Fibroblast of pulmonary artery (primary cell): ENCODE measurements at regions not wholly inside any gene's neighbourhood (a gene's known extent, or its start where the extent isn't known, plus 50 kb on each side); places are given as distances from the start of the nearest gene placed in this dataset.

ENCODE experiments used
- DNase-seq: peaks from one replicate; pipeline ENCODE4 v3.0.0-alpha.2; 2010; ENCODE audit warnings: low read depth
- H3K4me3 ChIP-seq: replicated peaks from 2 replicates; pipeline ENCODE4 v1.5.1; 2011; ENCODE audit warnings: low read depth, mild to moderate bottlenecking, control low read depth, low read length, moderate library complexity
- TF ChIP-seq, protein P1 (sequence below): IDR thresholded peaks from 2 replicates; pipeline ENCODE4 v1.5.1; 2011; ENCODE audit warnings: mild to moderate bottlenecking, control low read depth, low read length, inconsistent platforms; ENCODE audit errors: missing control alignments

DNA sequence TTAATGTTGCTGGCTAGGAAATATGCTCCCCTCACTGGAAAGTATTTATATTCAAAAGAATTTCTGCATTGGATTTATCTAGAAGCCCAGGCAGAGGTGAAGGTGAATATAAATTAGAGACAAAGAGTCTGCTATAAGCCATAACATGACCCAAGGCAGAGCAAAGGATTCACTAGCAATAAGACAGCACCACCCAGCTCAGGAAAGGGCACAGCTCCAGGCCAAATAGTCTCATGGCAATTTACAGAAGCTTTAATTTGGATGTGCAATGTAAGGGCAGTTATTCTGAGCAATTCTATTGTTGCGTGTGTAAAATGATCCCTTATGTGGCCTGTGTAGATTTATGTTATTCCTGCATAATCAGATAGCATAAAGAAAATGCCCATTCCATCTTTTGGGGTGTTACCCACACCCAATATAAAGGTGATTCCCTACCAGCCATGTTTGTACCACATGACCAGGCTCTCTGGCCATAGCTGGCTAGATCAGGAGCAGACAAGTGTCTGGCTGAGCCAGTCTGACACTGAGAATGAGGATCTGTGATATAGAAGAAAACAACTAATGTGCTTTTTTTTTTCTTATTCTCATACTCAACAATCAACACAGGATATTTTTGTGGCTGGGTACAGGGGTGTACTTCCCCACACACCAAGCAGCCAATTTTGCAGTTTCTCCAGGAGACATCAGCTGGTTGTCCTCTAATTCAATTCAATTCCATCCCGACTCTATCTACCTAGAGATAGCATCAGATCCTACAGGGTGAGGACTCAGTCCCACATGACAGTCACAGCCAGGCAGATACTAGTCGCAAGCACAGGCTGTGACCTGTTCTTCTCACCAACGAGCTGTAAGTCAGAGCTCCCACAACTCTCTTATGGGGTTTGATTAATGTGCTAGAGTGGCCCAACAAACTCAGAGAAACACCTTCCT lies 181.4 kb downstream of the KCTD15 start:
- DNase-seq, result no peak
- TF ChIP-seq, protein P1, sequence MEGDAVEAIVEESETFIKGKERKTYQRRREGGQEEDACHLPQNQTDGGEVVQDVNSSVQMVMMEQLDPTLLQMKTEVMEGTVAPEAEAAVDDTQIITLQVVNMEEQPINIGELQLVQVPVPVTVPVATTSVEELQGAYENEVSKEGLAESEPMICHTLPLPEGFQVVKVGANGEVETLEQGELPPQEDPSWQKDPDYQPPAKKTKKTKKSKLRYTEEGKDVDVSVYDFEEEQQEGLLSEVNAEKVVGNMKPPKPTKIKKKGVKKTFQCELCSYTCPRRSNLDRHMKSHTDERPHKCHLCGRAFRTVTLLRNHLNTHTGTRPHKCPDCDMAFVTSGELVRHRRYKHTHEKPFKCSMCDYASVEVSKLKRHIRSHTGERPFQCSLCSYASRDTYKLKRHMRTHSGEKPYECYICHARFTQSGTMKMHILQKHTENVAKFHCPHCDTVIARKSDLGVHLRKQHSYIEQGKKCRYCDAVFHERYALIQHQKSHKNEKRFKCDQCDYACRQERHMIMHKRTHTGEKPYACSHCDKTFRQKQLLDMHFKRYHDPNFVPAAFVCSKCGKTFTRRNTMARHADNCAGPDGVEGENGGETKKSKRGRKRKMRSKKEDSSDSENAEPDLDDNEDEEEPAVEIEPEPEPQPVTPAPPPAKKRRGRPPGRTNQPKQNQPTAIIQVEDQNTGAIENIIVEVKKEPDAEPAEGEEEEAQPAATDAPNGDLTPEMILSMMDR, result no peak
- H3K4me3 ChIP-seq, result no peak overlapping the region

DNA sequence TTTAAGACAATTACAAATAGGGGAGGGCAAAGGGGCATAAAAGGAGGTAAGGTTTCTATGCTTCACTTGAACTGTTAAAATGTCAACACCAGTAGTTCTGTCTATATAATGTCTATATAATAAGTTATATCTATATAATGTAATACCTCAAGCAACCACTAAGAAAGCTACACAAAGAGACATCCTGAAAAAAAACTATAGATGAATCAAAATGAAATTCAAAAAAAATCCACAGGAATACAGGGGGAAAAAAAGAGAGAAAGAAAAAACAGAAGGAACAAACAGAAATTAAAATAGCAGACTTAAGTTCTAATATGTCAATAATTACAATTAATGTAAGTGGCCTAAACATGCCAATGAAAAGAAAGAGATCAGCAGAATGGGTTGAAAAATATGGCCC lies 186.0 kb downstream of the KCTD15 start:
- TF ChIP-seq, protein P1, result no peak
- no peak overlapping the region for H3K4me3 ChIP-seq
- DNase-seq, result no peak

- no peak for DNase-seq
- TF ChIP-seq, protein P1, result no peak
- no peak overlapping the region for H3K4me3 ChIP-seq
Observed at GRCh38 chr19:33988601-33989000, 183.7 kb upstream of the LSM14A start.

DNA sequence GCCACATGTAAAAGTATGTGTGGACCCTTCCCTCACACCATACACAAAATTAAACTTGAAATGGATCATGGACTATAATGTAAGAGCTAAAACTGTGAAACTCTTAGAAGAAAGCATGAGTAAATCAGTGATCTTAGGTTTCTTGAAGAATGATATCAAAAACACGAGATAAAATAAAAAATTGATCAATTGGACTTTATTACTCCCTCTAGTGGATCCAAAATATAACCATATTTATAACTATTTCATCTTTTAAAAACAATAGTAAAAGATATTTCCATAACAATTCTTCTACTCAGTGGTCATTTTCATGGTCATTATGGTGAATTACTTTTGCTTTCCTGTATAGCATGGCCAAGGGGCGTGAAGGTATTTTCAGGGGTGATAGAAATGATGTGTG lies 174.6 kb upstream of the LSM14A start:
- TF ChIP-seq, protein P1, result no peak
- no peak overlapping the region for H3K4me3 ChIP-seq
- DNase-seq, result no peak

GRCh38 chr19:33998302-33998701 lies 174.0 kb upstream of the LSM14A start:
- no peak overlapping the region for H3K4me3 ChIP-seq
- TF ChIP-seq, protein P1, result no peak
- DNase-seq, result no peak

DNA sequence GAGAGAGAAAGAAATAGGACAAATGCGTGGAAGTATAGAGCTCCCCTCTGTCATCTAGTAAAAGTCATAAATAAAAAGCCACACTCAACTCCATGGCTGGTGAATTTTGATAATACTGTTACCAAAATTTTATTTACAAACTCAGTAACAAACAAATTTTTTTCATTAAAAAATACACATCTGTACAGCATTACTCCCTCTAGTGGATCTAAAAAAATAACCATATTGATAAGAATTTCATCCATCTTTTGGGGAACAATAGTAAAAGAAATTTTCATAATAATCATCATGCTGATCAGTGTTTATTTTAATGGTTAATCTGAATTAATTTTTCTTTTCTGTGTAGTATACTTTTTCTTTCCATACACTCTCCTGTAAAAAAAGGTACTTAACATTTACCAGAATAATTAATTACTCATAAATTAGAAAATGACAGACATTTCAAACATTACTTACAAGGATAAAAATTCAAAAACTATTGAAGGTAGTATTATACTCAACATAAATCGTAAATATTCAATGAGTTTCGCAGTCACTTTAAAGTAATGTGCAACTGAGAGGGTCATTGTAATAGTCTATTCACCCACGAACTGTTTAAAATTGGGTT lies 173.5 kb upstream of the LSM14A start:
- DNase-seq, result peak; percentile 28
- H3K4me3 ChIP-seq, result no peak overlapping the region
- TF ChIP-seq, protein P1, result peak; percentile 43
